ENCODE measurements at regions not wholly inside any gene's neighbourhood (a gene's known extent, or its start where the extent isn't known, plus 50 kb on each side); places are given as distances from the start of the nearest gene placed in this dataset.

- TF ChIP-seq POLR2AphosphoS5 (IDR thresholded peaks at IDR 0.05; ENCODE audit: borderline replicate concordance, low read depth, low read length) (no peak), EZH2 (IDR thresholded peaks at IDR 0.05) (no peak), FOXP2 (optimal IDR thresholded peaks at IDR 0.05; ENCODE audit: control extremely low read depth, extremely low read length, insufficient read depth) (no peak)
Observed at GRCh38 chr16:55014022-55014421, 83.4 kb downstream of the IRX5 start.
